ENCODE measurements at regions not wholly inside any gene's neighbourhood (a gene's known extent, or its start where the extent isn't known, plus 50 kb on each side); places are given as distances from the start of the nearest gene placed in this dataset.

GRCh38 chr2:71797035-71797810 lies 343.9 kb downstream of the DYSF start:
- intact Hi-C loops (cut with micrococcal nuclease), result loop anchor here (5.0 kb wide), 1 partner anchor 180 kb away; no protein-coding TSS in a partner anchor

More at GRCh38 chr2:71797035-71797810, 343.9 kb downstream of the DYSF start:
- no peak overlapping the region for H3K4me2 ChIP-seq (ENCODE audit: insufficient read depth, low read length)
- POLR2A ChIA-PET, result interaction anchor here (0.5 to 1.0 kb wide), 2 partner anchors 9 to 20 kb away, joined by 3 to 5 read pairs; no protein-coding TSS in a partner anchor
- BruUV-seq (replicated peaks), result no TSS peak
- H2AFZ ChIP-seq (ENCODE audit: low read depth, low read length), result no peak overlapping the region
- DNase-seq (ENCODE audit: extremely low read depth in 1 of 4, low spot score in 3 of 4) (no peak), FAIRE-seq (no peak), ATAC-seq (no peak)
- H3K27ac ChIP-seq (ENCODE audit: extremely low read depth, low read depth, low read length), result no peak overlapping the region
- no peaks in the 10 kb centered on the region for H3K4me1 ChIP-seq (replicated peaks in 1 of 2; ENCODE audit: control insufficient read depth in 2 of 2, insufficient read depth in 2 of 2, low read length in 2 of 2)
- H3K36me3 ChIP-seq (ENCODE audit: control insufficient read depth, insufficient read depth, low read length), result no peaks in the 10 kb centered on the region
- no peak overlapping the region for H3K9ac ChIP-seq (ENCODE audit: insufficient read depth in 1 of 2, low read depth in 2 of 2, low read length in 2 of 2)
- no peak overlapping the region for H3K4me3 ChIP-seq
- in situ Hi-C loops (cut with MboI), result no loop called here
- H3K79me2 ChIP-seq (ENCODE audit: control insufficient read depth, insufficient read depth, low read length), result no peaks in the 10 kb centered on the region
- H3K9me3 ChIP-seq (replicated peaks; ENCODE audit: control insufficient read depth, insufficient read depth, low read depth, low read length), result no peaks in the 10 kb centered on the region
- TF ChIP-seq CBX1 (IDR thresholded peaks at IDR 0.05; ENCODE audit: low read depth) (no peak), TFAP4 (CRISPR knock-in tag; IDR thresholded peaks at IDR 0.05; ENCODE audit: borderline replicate concordance) (no peak), XRCC4 (IDR thresholded peaks at IDR 0.05; ENCODE audit: extremely low read depth, insufficient read depth, insufficient read length) (no peak), ZNF764 (CRISPR knock-in tag; IDR thresholded peaks at IDR 0.05; ENCODE audit: low read depth) (no peak), MBD2 (IDR thresholded peaks at IDR 0.05; ENCODE audit: borderline replicate concordance, low read depth) (no peak), NCOA4 (IDR thresholded peaks at IDR 0.05; ENCODE audit: partially characterized antibody) (no peak), HNRNPK (IDR thresholded peaks at IDR 0.05; ENCODE audit: low read depth, low read length, poor library complexity, severe bottlenecking) (no peak)
- TF ChIP-seq, protein P1, sequence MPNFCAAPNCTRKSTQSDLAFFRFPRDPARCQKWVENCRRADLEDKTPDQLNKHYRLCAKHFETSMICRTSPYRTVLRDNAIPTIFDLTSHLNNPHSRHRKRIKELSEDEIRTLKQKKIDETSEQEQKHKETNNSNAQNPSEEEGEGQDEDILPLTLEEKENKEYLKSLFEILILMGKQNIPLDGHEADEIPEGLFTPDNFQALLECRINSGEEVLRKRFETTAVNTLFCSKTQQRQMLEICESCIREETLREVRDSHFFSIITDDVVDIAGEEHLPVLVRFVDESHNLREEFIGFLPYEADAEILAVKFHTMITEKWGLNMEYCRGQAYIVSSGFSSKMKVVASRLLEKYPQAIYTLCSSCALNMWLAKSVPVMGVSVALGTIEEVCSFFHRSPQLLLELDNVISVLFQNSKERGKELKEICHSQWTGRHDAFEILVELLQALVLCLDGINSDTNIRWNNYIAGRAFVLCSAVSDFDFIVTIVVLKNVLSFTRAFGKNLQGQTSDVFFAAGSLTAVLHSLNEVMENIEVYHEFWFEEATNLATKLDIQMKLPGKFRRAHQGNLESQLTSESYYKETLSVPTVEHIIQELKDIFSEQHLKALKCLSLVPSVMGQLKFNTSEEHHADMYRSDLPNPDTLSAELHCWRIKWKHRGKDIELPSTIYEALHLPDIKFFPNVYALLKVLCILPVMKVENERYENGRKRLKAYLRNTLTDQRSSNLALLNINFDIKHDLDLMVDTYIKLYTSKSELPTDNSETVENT (CRISPR knock-in tag; IDR thresholded peaks at IDR 0.05), result no peak
- peaks cover 3% of the 10 kb centered on the region for H3K9me1 ChIP-seq (ENCODE audit: control insufficient read depth, insufficient read depth, low read length)
- peaks cover 0 to 24% of the 10 kb centered on the region in 2 experiments; a peak in 1 of 5 replicates for H3K27me3 ChIP-seq (ENCODE audit: control insufficient read depth in 2 of 2, insufficient read depth in 2 of 2, low read length in 2 of 2)
- WGBS (ENCODE audit: insufficient coverage, low coverage, missing lambda C conversion rate), result 2% methylated on average over 7 of the region's 7 CpGs
- CTCF ChIA-PET (ENCODE audit: low intra/inter-chr PET ratio), result interaction anchor here (0.7 to 1.0 kb wide), 2 partner anchors 107 to 252 kb away, joined by 3 to 5 read pairs; no protein-coding TSS in a partner anchor
- 0 out of 2 replicates have a peak, but pooled peaks cover 7% of the 10 kb centered on the region for H4K20me1 ChIP-seq (replicated peaks; ENCODE audit: control insufficient read depth, insufficient read depth, low read length)

Measured in K562 (cell line).